ENCODE measurements at regions not wholly inside any gene's neighbourhood (a gene's known extent, or its start where the extent isn't known, plus 50 kb on each side); places are given as distances from the start of the nearest gene placed in this dataset.

GRCh38 chr17:71145486-71145885, 975.3 kb upstream of the SOX9 start:
- H3K27ac ChIP-seq, result no peak overlapping the region
- intact Hi-C loops (cut with DNase I), result no loop called here
- H3K4me1 ChIP-seq (replicated peaks), result no peaks in the 10 kb centered on the region
- no peaks in the 10 kb centered on the region for H3K9me3 ChIP-seq
- no peaks in the 10 kb centered on the region for H3K36me3 ChIP-seq
- TF ChIP-seq CTCF (IDR thresholded peaks at IDR 0.05) (no peak), POLR2A (IDR thresholded peaks at IDR 0.05) (no peak), POLR2AphosphoS5 (IDR thresholded peaks at IDR 0.05) (no peak)
- no peak overlapping the region for H3K4me3 ChIP-seq
- no peak for DNase-seq (ENCODE audit: low spot score)
- no peaks in the 10 kb centered on the region for H3K27me3 ChIP-seq (replicated peaks; ENCODE audit: insufficient read depth)
- 38% methylated on average over 3 of the region's 3 CpGs for WGBS

- no peaks in the 10 kb centered on the region for H3K27me3 ChIP-seq (replicated peaks; ENCODE audit: insufficient read depth)
- no peaks in the 10 kb centered on the region for H3K36me3 ChIP-seq
- WGBS, result 88% methylated on average over 10 of the region's 10 CpGs
- intact Hi-C loops (cut with DNase I), result no loop called here
- H3K4me1 ChIP-seq (replicated peaks), result no peaks in the 10 kb centered on the region
- no peaks in the 10 kb centered on the region for H3K9me3 ChIP-seq
- no peak overlapping the region for H3K4me3 ChIP-seq
- TF ChIP-seq CTCF (IDR thresholded peaks at IDR 0.05) (no peak), POLR2AphosphoS5 (IDR thresholded peaks at IDR 0.05) (no peak), POLR2A (IDR thresholded peaks at IDR 0.05) (no peak)
- H3K27ac ChIP-seq, result no peak overlapping the region
- DNase-seq (ENCODE audit: low spot score), result no peak
Measured at GRCh38 chr17:71147906-71148305, 972.9 kb upstream of the SOX9 start.

GRCh38 chr17:71149607-71150006, 971.2 kb upstream of the SOX9 start:
- no peaks in the 10 kb centered on the region for H3K4me1 ChIP-seq (replicated peaks)
- 60% methylated on average over 3 of the region's 3 CpGs for WGBS
- no peaks in the 10 kb centered on the region for H3K9me3 ChIP-seq
- no peak overlapping the region for H3K4me3 ChIP-seq
- no peak for TF ChIP-seq CTCF (IDR thresholded peaks at IDR 0.05)
- TF ChIP-seq POLR2A (IDR thresholded peaks at IDR 0.05), result no peak
- no peak for TF ChIP-seq POLR2AphosphoS5 (IDR thresholded peaks at IDR 0.05)
- DNase-seq (ENCODE audit: low spot score), result no peak
- H3K36me3 ChIP-seq, result no peaks in the 10 kb centered on the region
- no peaks in the 10 kb centered on the region for H3K27me3 ChIP-seq (replicated peaks; ENCODE audit: insufficient read depth)
- intact Hi-C loops (cut with DNase I), result no loop called here
- H3K27ac ChIP-seq, result no peak overlapping the region

GRCh38 chr17:71157297-71157696, 963.5 kb upstream of the SOX9 start:
- Histone ChIP-seq H3K36me3 (no peaks in the 10 kb centered on the region), H3K9me3 (no peaks in the 10 kb centered on the region), H3K4me3 (no peak overlapping the region), H3K27ac (no peak overlapping the region), H3K27me3 (replicated peaks; ENCODE audit: insufficient read depth) (no peaks in the 10 kb centered on the region), H3K4me1 (replicated peaks) (no peaks in the 10 kb centered on the region)
- 64% methylated on average over 2 of the region's 2 CpGs for WGBS
- TF ChIP-seq POLR2AphosphoS5 (IDR thresholded peaks at IDR 0.05) (no peak), POLR2A (IDR thresholded peaks at IDR 0.05) (no peak), CTCF (IDR thresholded peaks at IDR 0.05) (no peak)
- intact Hi-C loops (cut with DNase I), result no loop called here
- no peak for DNase-seq (ENCODE audit: low spot score)

- Histone ChIP-seq H3K27me3 (replicated peaks; ENCODE audit: insufficient read depth) (no peaks in the 10 kb centered on the region), H3K36me3 (no peaks in the 10 kb centered on the region), H3K4me1 (replicated peaks) (no peaks in the 10 kb centered on the region), H3K4me3 (no peak overlapping the region), H3K9me3 (no peaks in the 10 kb centered on the region), H3K27ac (no peak overlapping the region)
- intact Hi-C loops (cut with DNase I), result no loop called here
- no peak for DNase-seq (ENCODE audit: low spot score)
- TF ChIP-seq POLR2AphosphoS5 (IDR thresholded peaks at IDR 0.05) (no peak), POLR2A (IDR thresholded peaks at IDR 0.05) (no peak), CTCF (IDR thresholded peaks at IDR 0.05) (no peak)
- 94% methylated on average over 4 of the region's 4 CpGs for WGBS
Measured at GRCh38 chr17:71158437-71158836, 962.4 kb upstream of the SOX9 start.
